ENCODE measurements at regions not wholly inside any gene's neighbourhood (a gene's known extent, or its start where the extent isn't known, plus 50 kb on each side); places are given as distances from the start of the nearest gene placed in this dataset.
A peak's percentile ranks its signal among the peaks of the same experiment; 100 is the strongest.

DNA sequence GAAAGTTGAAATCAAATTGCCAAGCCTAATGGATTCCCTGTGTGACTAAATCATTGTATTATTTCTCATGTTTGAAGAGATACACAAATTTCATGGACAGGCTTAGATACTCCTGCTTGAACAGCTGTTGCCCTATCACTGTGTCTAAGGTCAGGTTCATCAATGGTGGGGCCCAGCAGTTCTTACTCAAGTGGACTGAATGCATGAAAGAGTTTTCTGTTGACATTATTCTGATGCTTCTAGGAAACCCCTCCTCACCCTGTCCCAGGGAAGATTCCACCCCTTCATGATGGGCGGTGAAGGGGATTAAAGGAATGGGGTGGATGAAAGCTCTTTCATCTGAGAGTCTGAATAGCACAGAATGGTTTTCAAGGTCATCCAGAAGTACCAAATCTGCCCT, 148.8 kb downstream of the INO80D start:
- no peak overlapping the region for H3K27ac ChIP-seq (ENCODE audit: low read depth, low read length)
- H3K9ac ChIP-seq (ENCODE audit: low read depth in 1 of 3, low read length in 3 of 3), result no peak overlapping the region
- no peaks in the 10 kb centered on the region for H3K27me3 ChIP-seq (ENCODE audit: control insufficient read depth in 3 of 3, insufficient read depth in 3 of 3, low read length in 3 of 3)

GRCh38 chr2:205936446-205936845, 149.5 kb downstream of the INO80D start:
- Histone ChIP-seq H3K9me3 (ENCODE audit: control insufficient read depth in 3 of 3, low read length in 3 of 3) (no peaks in the 10 kb centered on the region), H3K9ac (ENCODE audit: low read depth in 1 of 3, low read length in 3 of 3) (no peak overlapping the region), H3K4me3 (ENCODE audit: low read length in 3 of 3) (no peak overlapping the region)

More for the DNA sequence above, 148.8 kb downstream of the INO80D start:
- H3K9me3 ChIP-seq (ENCODE audit: control insufficient read depth in 3 of 3, low read length in 3 of 3), result no peaks in the 10 kb centered on the region
- no peak overlapping the region for H3K4me3 ChIP-seq (ENCODE audit: low read length in 3 of 3)
- no peaks in the 10 kb centered on the region for H3K36me3 ChIP-seq (ENCODE audit: control insufficient read depth in 3 of 3, insufficient read depth in 3 of 3, low read length in 3 of 3)
- H3K4me1 ChIP-seq (ENCODE audit: control insufficient read depth in 3 of 3, insufficient read depth in 3 of 3, low read length in 3 of 3), result no peaks in the 10 kb centered on the region

DNA sequence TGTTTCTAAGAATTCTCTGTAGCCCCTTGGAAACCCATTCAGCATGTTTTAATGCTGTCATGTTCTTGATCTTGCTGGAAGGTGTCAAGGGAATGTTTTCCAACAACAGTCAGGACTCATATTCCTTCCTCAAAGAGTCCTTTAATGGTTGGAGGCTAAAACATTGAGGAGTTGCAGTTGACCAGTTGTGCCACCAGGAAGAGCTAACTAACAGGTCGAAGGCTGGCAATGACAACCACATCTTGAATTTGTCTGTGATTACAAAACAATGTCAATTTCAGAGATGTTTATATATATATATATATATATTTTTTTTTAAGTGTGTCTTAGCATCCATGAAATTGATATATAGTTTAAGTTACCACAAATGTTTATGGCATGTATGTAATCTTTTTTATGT, 151.5 kb downstream of the INO80D start:
- no peaks in the 10 kb centered on the region for H3K27me3 ChIP-seq (ENCODE audit: control insufficient read depth in 3 of 3, insufficient read depth in 3 of 3, low read length in 3 of 3)
- no peaks in the 10 kb centered on the region for H3K4me1 ChIP-seq (ENCODE audit: control insufficient read depth in 3 of 3, insufficient read depth in 3 of 3, low read length in 3 of 3)
- H3K4me3 ChIP-seq (ENCODE audit: low read length in 3 of 3), result no peak overlapping the region
- no peak overlapping the region for H3K27ac ChIP-seq (ENCODE audit: low read depth, low read length)
- no peaks in the 10 kb centered on the region for H3K9me3 ChIP-seq (ENCODE audit: control insufficient read depth in 3 of 3, low read length in 3 of 3)
- no peaks in the 10 kb centered on the region for H3K36me3 ChIP-seq (ENCODE audit: control insufficient read depth in 3 of 3, insufficient read depth in 3 of 3, low read length in 3 of 3)
- H3K9ac ChIP-seq (ENCODE audit: low read depth in 1 of 3, low read length in 3 of 3), result no peak overlapping the region

More at GRCh38 chr2:205936446-205936845, 149.5 kb downstream of the INO80D start:
- no peaks in the 10 kb centered on the region for H3K36me3 ChIP-seq (ENCODE audit: control insufficient read depth in 3 of 3, insufficient read depth in 3 of 3, low read length in 3 of 3)
- no peaks in the 10 kb centered on the region for H3K4me1 ChIP-seq (ENCODE audit: control insufficient read depth in 3 of 3, insufficient read depth in 3 of 3, low read length in 3 of 3)
- no peak overlapping the region for H3K27ac ChIP-seq (ENCODE audit: low read depth, low read length)
- no peaks in the 10 kb centered on the region for H3K27me3 ChIP-seq (ENCODE audit: control insufficient read depth in 3 of 3, insufficient read depth in 3 of 3, low read length in 3 of 3)

- peaks cover 0 to 6% (median 2%) of the 10 kb centered on the region in 3 donors for H3K27me3 ChIP-seq (ENCODE audit: control insufficient read depth in 3 of 3, insufficient read depth in 3 of 3, low read length in 3 of 3)
- no peak overlapping the region for H3K4me3 ChIP-seq (ENCODE audit: low read length in 3 of 3)
- no peaks in the 10 kb centered on the region for H3K36me3 ChIP-seq (ENCODE audit: control insufficient read depth in 3 of 3, insufficient read depth in 3 of 3, low read length in 3 of 3)
- no peak overlapping the region for H3K27ac ChIP-seq (ENCODE audit: low read depth, low read length)
- H3K9me3 ChIP-seq (ENCODE audit: control insufficient read depth in 3 of 3, low read length in 3 of 3), result no peaks in the 10 kb centered on the region
- H3K9ac ChIP-seq (ENCODE audit: low read depth in 1 of 3, low read length in 3 of 3), result no peak overlapping the region
- no peaks in the 10 kb centered on the region for H3K4me1 ChIP-seq (ENCODE audit: control insufficient read depth in 3 of 3, insufficient read depth in 3 of 3, low read length in 3 of 3)
Measured at GRCh38 chr2:205932861-205933260, 153.1 kb downstream of the INO80D start.

GRCh38 chr2:205931388-205931787, 154.6 kb downstream of the INO80D start:
- Histone ChIP-seq H3K4me1 (ENCODE audit: control insufficient read depth in 3 of 3, insufficient read depth in 3 of 3, low read length in 3 of 3) (no peaks in the 10 kb centered on the region), H3K36me3 (ENCODE audit: control insufficient read depth in 3 of 3, insufficient read depth in 3 of 3, low read length in 3 of 3) (no peaks in the 10 kb centered on the region), H3K4me3 (ENCODE audit: low read length in 3 of 3) (no peak overlapping the region), H3K27ac (ENCODE audit: low read depth, low read length) (no peak overlapping the region), H3K9me3 (ENCODE audit: control insufficient read depth in 3 of 3, low read length in 3 of 3) (no peaks in the 10 kb centered on the region), H3K27me3 (ENCODE audit: control insufficient read depth in 3 of 3, insufficient read depth in 3 of 3, low read length in 3 of 3) (peaks cover 2 to 21% (median 12%) of the 10 kb centered on the region in 3 donors), H3K9ac (ENCODE audit: low read depth in 1 of 3, low read length in 3 of 3) (no peak overlapping the region)

DNA sequence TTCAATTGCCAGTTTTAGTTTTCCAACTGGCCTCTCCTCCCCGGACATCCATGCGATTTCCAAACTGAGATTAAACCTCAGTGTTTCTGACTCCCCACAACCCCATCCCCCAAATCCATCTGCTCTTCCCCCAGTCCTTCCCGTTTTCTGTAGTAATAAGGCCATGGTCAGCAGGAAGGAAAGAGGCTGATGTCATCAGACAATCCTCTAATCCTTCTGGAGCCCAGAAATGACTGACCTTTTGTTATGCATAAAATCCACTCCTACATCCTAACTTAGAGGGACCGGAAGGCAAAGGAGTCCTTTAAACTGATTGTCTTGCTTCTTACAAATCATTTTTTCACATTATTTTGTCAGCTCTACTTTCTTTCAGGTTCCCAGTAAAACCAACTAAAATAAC, 155.8 kb downstream of the INO80D start:
- Histone ChIP-seq H3K36me3 (ENCODE audit: control insufficient read depth in 3 of 3, insufficient read depth in 3 of 3, low read length in 3 of 3) (no peaks in the 10 kb centered on the region), H3K4me1 (ENCODE audit: control insufficient read depth in 3 of 3, insufficient read depth in 3 of 3, low read length in 3 of 3) (peaks cover 7 to 8% (median 8%) of the 10 kb centered on the region in 3 donors), H3K27ac (ENCODE audit: low read depth, low read length) (no peak overlapping the region), H3K4me3 (ENCODE audit: low read length in 3 of 3) (no peak overlapping the region), H3K27me3 (ENCODE audit: control insufficient read depth in 3 of 3, insufficient read depth in 3 of 3, low read length in 3 of 3) (peaks cover 7 to 29% (median 18%) of the 10 kb centered on the region in 3 donors), H3K9ac (ENCODE audit: low read depth in 1 of 3, low read length in 3 of 3) (no peak overlapping the region), H3K9me3 (ENCODE audit: control insufficient read depth in 3 of 3, low read length in 3 of 3) (no peaks in the 10 kb centered on the region)

- H3K4me1 ChIP-seq (ENCODE audit: control insufficient read depth in 3 of 3, insufficient read depth in 3 of 3, low read length in 3 of 3), result peaks cover 7 to 8% (median 8%) of the 10 kb centered on the region in 3 donors
- no peaks in the 10 kb centered on the region for H3K9me3 ChIP-seq (ENCODE audit: control insufficient read depth in 3 of 3, low read length in 3 of 3)
- no peak overlapping the region for H3K4me3 ChIP-seq (ENCODE audit: low read length in 3 of 3)
- H3K36me3 ChIP-seq (ENCODE audit: control insufficient read depth in 3 of 3, insufficient read depth in 3 of 3, low read length in 3 of 3), result no peaks in the 10 kb centered on the region
- H3K27ac ChIP-seq (ENCODE audit: low read depth, low read length), result no peak overlapping the region
- H3K27me3 ChIP-seq (ENCODE audit: control insufficient read depth in 3 of 3, insufficient read depth in 3 of 3, low read length in 3 of 3), result peaks cover 11 to 29% (median 19%) of the 10 kb centered on the region in 3 donors
- H3K9ac ChIP-seq (ENCODE audit: low read depth in 1 of 3, low read length in 3 of 3), result no peak overlapping the region
Measured at GRCh38 chr2:205929246-205929942, 156.6 kb downstream of the INO80D start.

GRCh38 chr2:205925373-205926337, 160.3 kb downstream of the INO80D start:
- Histone ChIP-seq H3K9ac (ENCODE audit: low read depth in 1 of 3, low read length in 3 of 3) (peak overlapping the region in 1 of 3 donors; percentile 16), H3K27ac (ENCODE audit: low read depth, low read length) (no peak overlapping the region)

DNA sequence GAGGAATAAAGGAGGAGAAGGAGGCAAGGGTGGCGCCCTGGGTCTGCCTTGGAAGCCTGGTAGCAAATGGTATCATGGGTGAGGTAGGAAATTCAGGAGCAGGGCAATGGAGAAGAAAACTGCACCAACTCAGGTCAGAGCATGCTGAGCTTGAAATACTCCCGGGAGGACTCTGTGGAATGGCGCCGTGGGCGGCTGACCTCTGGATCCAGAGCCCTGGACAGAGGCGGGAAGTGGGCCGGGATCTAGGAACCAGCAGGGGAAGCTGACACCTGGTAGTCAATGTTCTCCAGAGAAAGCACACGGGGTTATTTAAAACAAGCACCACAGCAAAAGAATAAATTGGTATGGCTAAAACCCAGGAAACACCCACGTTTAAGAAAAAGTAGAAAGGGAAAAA, 161.3 kb downstream of the INO80D start:
- no peak overlapping the region for H3K9ac ChIP-seq (ENCODE audit: low read depth in 1 of 3, low read length in 3 of 3)
- no peaks in the 10 kb centered on the region for H3K36me3 ChIP-seq (ENCODE audit: control insufficient read depth in 3 of 3, insufficient read depth in 3 of 3, low read length in 3 of 3)
- H3K27ac ChIP-seq (ENCODE audit: low read depth, low read length), result no peak overlapping the region
- no peaks in the 10 kb centered on the region for H3K9me3 ChIP-seq (ENCODE audit: control insufficient read depth in 3 of 3, low read length in 3 of 3)
- peaks cover 11 to 36% (median 23%) of the 10 kb centered on the region in 3 donors for H3K27me3 ChIP-seq (ENCODE audit: control insufficient read depth in 3 of 3, insufficient read depth in 3 of 3, low read length in 3 of 3)
- H3K4me1 ChIP-seq (ENCODE audit: control insufficient read depth in 3 of 3, insufficient read depth in 3 of 3, low read length in 3 of 3), result peaks cover 7 to 8% (median 8%) of the 10 kb centered on the region in 3 donors
- no peak overlapping the region for H3K4me3 ChIP-seq (ENCODE audit: low read length in 3 of 3)

More at GRCh38 chr2:205925373-205926337, 160.3 kb downstream of the INO80D start:
- peaks cover 11 to 36% (median 23%) of the 10 kb centered on the region in 3 donors for H3K27me3 ChIP-seq (ENCODE audit: control insufficient read depth in 3 of 3, insufficient read depth in 3 of 3, low read length in 3 of 3)
- no peaks in the 10 kb centered on the region for H3K9me3 ChIP-seq (ENCODE audit: control insufficient read depth in 3 of 3, low read length in 3 of 3)
- no peaks in the 10 kb centered on the region for H3K36me3 ChIP-seq (ENCODE audit: control insufficient read depth in 3 of 3, insufficient read depth in 3 of 3, low read length in 3 of 3)
- peaks cover 7 to 8% (median 8%) of the 10 kb centered on the region in 3 donors for H3K4me1 ChIP-seq (ENCODE audit: control insufficient read depth in 3 of 3, insufficient read depth in 3 of 3, low read length in 3 of 3)
- peak overlapping the region; percentile 35 to 49 (median 35) for H3K4me3 ChIP-seq (ENCODE audit: low read length in 3 of 3)

- no peak overlapping the region for H3K27ac ChIP-seq (ENCODE audit: low read depth, low read length)
- no peak overlapping the region for H3K9ac ChIP-seq (ENCODE audit: low read depth in 1 of 3, low read length in 3 of 3)
- no peaks in the 10 kb centered on the region for H3K4me1 ChIP-seq (ENCODE audit: control insufficient read depth in 3 of 3, insufficient read depth in 3 of 3, low read length in 3 of 3)
- H3K9me3 ChIP-seq (ENCODE audit: control insufficient read depth in 3 of 3, low read length in 3 of 3), result no peaks in the 10 kb centered on the region
- H3K36me3 ChIP-seq (ENCODE audit: control insufficient read depth in 3 of 3, insufficient read depth in 3 of 3, low read length in 3 of 3), result no peaks in the 10 kb centered on the region
- H3K27me3 ChIP-seq (ENCODE audit: control insufficient read depth in 3 of 3, insufficient read depth in 3 of 3, low read length in 3 of 3), result peaks cover 0 to 10% (median 6%) of the 10 kb centered on the region in 3 donors
- no peak overlapping the region for H3K4me3 ChIP-seq (ENCODE audit: low read length in 3 of 3)
Measured at GRCh38 chr2:205915130-205915524, 170.8 kb downstream of the INO80D start.
